ENCODE measurements at regions not wholly inside any gene's neighbourhood (a gene's known extent, or its start where the extent isn't known, plus 50 kb on each side); places are given as distances from the start of the nearest gene placed in this dataset.
"Not testable (repeated sequence)": the region's sequence is repeated elsewhere in the genome, so short reads cannot be mapped to it uniquely, and the experiment has no call there.

GRCh38 chr12:27861428-27862167 is 81.6 kb upstream of the MANSC4 start:
- Histone ChIP-seq H3K4me2 (ENCODE audit: insufficient read depth, low read length) (no peak overlapping the region), H2AFZ (ENCODE audit: low read depth, low read length) (no peak overlapping the region), H3K9me3 (replicated peaks; ENCODE audit: control insufficient read depth, insufficient read depth, low read length) (no peaks in the 10 kb centered on the region), H3K9me1 (replicated peaks; ENCODE audit: control insufficient read depth, extremely low read depth, insufficient read depth, low read length) (no peaks in the 10 kb centered on the region), H3K36me3 (ENCODE audit: control insufficient read depth in 2 of 2, extremely low read depth in 1 of 2, insufficient read depth in 2 of 2, low read length in 2 of 2) (no peaks in the 10 kb centered on the region), H3K4me3 (replicated peaks in 1 of 3; ENCODE audit: insufficient read depth in 1 of 3, low read depth in 1 of 3, low read length in 3 of 3) (no peak overlapping the region), H4K20me1 (replicated peaks; ENCODE audit: control insufficient read depth, extremely low read depth, insufficient read depth, low read length) (no peaks in the 10 kb centered on the region), H3K9ac (replicated peaks; ENCODE audit: extremely low read depth, insufficient read depth, low read length) (no peak overlapping the region), H3K27ac (ENCODE audit: insufficient read depth, low read depth, low read length) (no peak overlapping the region), H3K27me3 (ENCODE audit: control insufficient read depth in 2 of 2, insufficient read depth in 2 of 2, low read length in 2 of 2) (no peaks in the 10 kb centered on the region), H3K4me1 (ENCODE audit: control insufficient read depth, extremely low read depth, insufficient read depth, low read length) (no peaks in the 10 kb centered on the region), H3K79me2 (ENCODE audit: control insufficient read depth, insufficient read depth, low read length) (no peaks in the 10 kb centered on the region)
- CTCF ChIA-PET: interaction anchor here (0.6 to 1.5 kb wide), 6 partner anchors 10 to 427 kb away, joined by 3 to 6 read pairs (median 4); no protein-coding TSS in a partner anchor
- dilution Hi-C loops (cut with MboI; ENCODE audit: extremely low pct_ligation_motif_present, low sequenced_read_pairs) (no loop called here), intact Hi-C loops (cut with micrococcal nuclease) (no loop called here)
- DNase-seq (ENCODE audit: low read depth, low spot score) (no peak), FAIRE-seq (no peak)
- POLR2A ChIA-PET: no interaction called here
- TF ChIP-seq POLR2A (IDR thresholded peaks at IDR 0.05; ENCODE audit: low read depth, low read length) (no peak), MAX (IDR thresholded peaks at IDR 0.05; ENCODE audit: insufficient read depth, insufficient read length) (no peak), CTCF (IDR thresholded peaks at IDR 0.05; ENCODE audit: extremely low read depth in 1 of 2, insufficient read depth in 1 of 2, low read depth in 1 of 2, low read length in 2 of 2) (no peak), POLR2AphosphoS5 (IDR thresholded peaks at IDR 0.05; ENCODE audit: insufficient read depth, low read depth, low read length) (no peak)
- BruUV-seq (replicated peaks): no TSS peak

GRCh38 chr12:27859648-27860047 is 79.6 kb upstream of the MANSC4 start:
- H3K27ac ChIP-seq (ENCODE audit: insufficient read depth, low read depth, low read length): no peak overlapping the region
- BruUV-seq (replicated peaks): no TSS peak
- DNase-seq (ENCODE audit: low read depth, low spot score) (no peak), FAIRE-seq (no peak)
- no peak overlapping the region for H3K9ac ChIP-seq (replicated peaks; ENCODE audit: extremely low read depth, insufficient read depth, low read length)
- no peaks in the 10 kb centered on the region for H3K9me3 ChIP-seq (replicated peaks; ENCODE audit: control insufficient read depth, insufficient read depth, low read length)
- intact Hi-C loops (cut with micrococcal nuclease) (no loop called here), dilution Hi-C loops (cut with MboI; ENCODE audit: extremely low pct_ligation_motif_present, low sequenced_read_pairs) (no loop called here)
- H3K4me3 ChIP-seq (replicated peaks in 1 of 3; ENCODE audit: insufficient read depth in 1 of 3, low read depth in 1 of 3, low read length in 3 of 3): no peak overlapping the region
- no peak overlapping the region for H2AFZ ChIP-seq (ENCODE audit: low read depth, low read length)
- H3K9me1 ChIP-seq (replicated peaks; ENCODE audit: control insufficient read depth, extremely low read depth, insufficient read depth, low read length): no peaks in the 10 kb centered on the region
- no peak overlapping the region for H3K4me2 ChIP-seq (ENCODE audit: insufficient read depth, low read length)
- H3K79me2 ChIP-seq (ENCODE audit: control insufficient read depth, insufficient read depth, low read length): no peaks in the 10 kb centered on the region
- no peaks in the 10 kb centered on the region for H3K4me1 ChIP-seq (ENCODE audit: control insufficient read depth, extremely low read depth, insufficient read depth, low read length)
- ChIA-PET CTCF (no interaction called here), POLR2A (no interaction called here)
- no peaks in the 10 kb centered on the region for H4K20me1 ChIP-seq (replicated peaks; ENCODE audit: control insufficient read depth, extremely low read depth, insufficient read depth, low read length)
- H3K36me3 ChIP-seq (ENCODE audit: control insufficient read depth in 2 of 2, extremely low read depth in 1 of 2, insufficient read depth in 2 of 2, low read length in 2 of 2): no peaks in the 10 kb centered on the region
- TF ChIP-seq EZH2 (IDR thresholded peaks at IDR 0.05; ENCODE audit: borderline replicate concordance, low read depth, low read length, severe bottlenecking) (no peak), JUN (IDR thresholded peaks at IDR 0.05; ENCODE audit: borderline replicate concordance, insufficient read depth, insufficient read length, low read depth) (no peak), GATA2 (IDR thresholded peaks at IDR 0.05; ENCODE audit: insufficient read depth, insufficient read length, low read depth, low read length) (no peak), FOS (IDR thresholded peaks at IDR 0.05; ENCODE audit: borderline replicate concordance, insufficient read depth, low read length) (no peak)
- no peaks in the 10 kb centered on the region for H3K27me3 ChIP-seq (ENCODE audit: control insufficient read depth in 2 of 2, insufficient read depth in 2 of 2, low read length in 2 of 2)

- dilution Hi-C loops (cut with MboI; ENCODE audit: extremely low pct_ligation_motif_present, low sequenced_read_pairs); H3K9ac ChIP-seq (replicated peaks; ENCODE audit: extremely low read depth, insufficient read depth, low read length); H3K27ac ChIP-seq (ENCODE audit: insufficient read depth, low read depth, low read length); H3K4me3 ChIP-seq (replicated peaks in 1 of 3; ENCODE audit: insufficient read depth in 1 of 3, low read depth in 1 of 3, low read length in 3 of 3); POLR2A ChIA-PET; H3K9me1 ChIP-seq (replicated peaks; ENCODE audit: control insufficient read depth, extremely low read depth, insufficient read depth, low read length); H4K20me1 ChIP-seq (replicated peaks; ENCODE audit: control insufficient read depth, extremely low read depth, insufficient read depth, low read length); H2AFZ ChIP-seq (ENCODE audit: low read depth, low read length); intact Hi-C loops (cut with micrococcal nuclease); BruUV-seq (replicated peaks); DNase-seq (ENCODE audit: low read depth, low spot score); H3K27me3 ChIP-seq (ENCODE audit: control insufficient read depth in 2 of 2, insufficient read depth in 2 of 2, low read length in 2 of 2); H3K9me3 ChIP-seq (replicated peaks; ENCODE audit: control insufficient read depth, insufficient read depth, low read length); H3K79me2 ChIP-seq (ENCODE audit: control insufficient read depth, insufficient read depth, low read length); H3K4me1 ChIP-seq (ENCODE audit: control insufficient read depth, extremely low read depth, insufficient read depth, low read length); H3K36me3 ChIP-seq (ENCODE audit: control insufficient read depth in 2 of 2, extremely low read depth in 1 of 2, insufficient read depth in 2 of 2, low read length in 2 of 2); FAIRE-seq; CTCF ChIA-PET; H3K4me2 ChIP-seq (ENCODE audit: insufficient read depth, low read length): not testable (repeated sequence)
These were observed 77.0 kb upstream of the MANSC4 start for GRCh38 chr12:27857006-27857405.

All from endothelial cell of umbilical vein (primary cell).